ENCODE measurements at regions not wholly inside any gene's neighbourhood (a gene's known extent, or its start where the extent isn't known, plus 50 kb on each side); places are given as distances from the start of the nearest gene placed in this dataset.
"Not testable (repeated sequence)": the region's sequence is repeated elsewhere in the genome, so short reads cannot be mapped to it uniquely, and the experiment has no call there.

GRCh38 chr2:173550143-173550542 is 195.5 kb downstream of the CDCA7 start:
- no peak for DNase-seq

GRCh38 chr2:173552531-173552930 is 197.9 kb downstream of the CDCA7 start:
- no peak for DNase-seq

- DNase-seq: no peak
These were observed 198.9 kb downstream of the CDCA7 start for GRCh38 chr2:173553593-173553992.

GRCh38 chr2:173555833-173556232 is 201.2 kb downstream of the CDCA7 start:
- peak; percentile 51 for DNase-seq

- DNase-seq: no peak
These were observed 202.1 kb downstream of the CDCA7 start for GRCh38 chr2:173556816-173557215.

- DNase-seq: no peak
These were observed 202.8 kb downstream of the CDCA7 start for GRCh38 chr2:173557497-173557896.

GRCh38 chr2:173567493-173567892 is 212.8 kb downstream of the CDCA7 start:
- DNase-seq: no peak

- DNase-seq: no peak
These were observed 213.4 kb downstream of the CDCA7 start for GRCh38 chr2:173568054-173568453.

GRCh38 chr2:173571021-173571821 is 216.5 kb downstream of the CDCA7 start:
- DNase-seq: peak; percentile 73

- peak; percentile 71 for DNase-seq
These were observed 217.4 kb downstream of the CDCA7 start for GRCh38 chr2:173571887-173572680.

- DNase-seq: no peak
These were observed 218.2 kb downstream of the CDCA7 start for GRCh38 chr2:173572848-173573247.

- not testable (repeated sequence) for DNase-seq
These were observed 219.1 kb downstream of the CDCA7 start for GRCh38 chr2:173573782-173574181.

- no peak for DNase-seq
These were observed 219.8 kb downstream of the CDCA7 start for GRCh38 chr2:173574324-173575112.

- no peak for DNase-seq
These were observed 223.9 kb downstream of the CDCA7 start for GRCh38 chr2:173578404-173579107.

GRCh38 chr2:173580351-173580750 is 225.7 kb downstream of the CDCA7 start:
- no peak for DNase-seq

GRCh38 chr2:173580956-173581355 is 226.3 kb downstream of the CDCA7 start:
- no peak for DNase-seq

GRCh38 chr2:173583196-173583595 is 228.5 kb downstream of the CDCA7 start:
- no peak for DNase-seq

GRCh38 chr2:173584000-173584399 is 229.3 kb downstream of the CDCA7 start:
- DNase-seq: no peak

GRCh38 chr2:173584676-173585458 is 230.2 kb downstream of the CDCA7 start:
- no peak for DNase-seq

GRCh38 chr2:173588931-173589369 is 234.3 kb downstream of the CDCA7 start:
- DNase-seq: no peak

GRCh38 chr2:173589604-173590275 is 235.1 kb downstream of the CDCA7 start:
- DNase-seq: no peak
